Heart left ventricle (tissue), 13 donors: ENCODE measurements at regions not wholly inside any gene's neighbourhood (a gene's known extent, or its start where the extent isn't known, plus 50 kb on each side); places are given as distances from the start of the nearest gene placed in this dataset.

ENCODE experiments used
- POLR2A ChIP-seq, 2 donors: fragments of 450-650 bp; IDR thresholded peaks; one replicate each; pipeline ENCODE4 v1.6.1; 2017; ENCODE audit warnings: antibody characterized with exemption in 2 of 2, mild to moderate bottlenecking in 2 of 2, moderate library complexity in 2 of 2
- TF ChIP-seq, protein P1 (sequence below), 12 donors: fragments of 200-600 bp; sonication (generic) in 4 of 12; IDR thresholded peaks; one replicate each; pipeline versions ENCODE4 v1.5.0 to v1.8.0; 2018 to 2022; ENCODE audit warnings: antibody characterized with exemption in 12 of 12, mild to moderate bottlenecking in 5 of 12
- donor health status: ischemic (EF 13 %, LVEDD 7.1; RV severe dilation, severe dysfunction).
- donor health status: DM: no; HTN: yes; CAD: no.
- donor health status: DM: no; HTN: no; CAD: no.
- donor health status: ischemic (EF 25% LVEDD 6.9; RV normal size, moderate dysfunction).
- donor health status: ischemic (EF 25% LVEDD 5.7; RV mildly dilated, moderate dysfunction).
- donor health status: ischemic (EF 35%, LVEDD 5.7; RV mildly dilated, moderate dysfunction).
- donor health status: nonischemic (EF 11% LVEDD 7.7; RV severe dilation, severe dysfunction).
- donor health status: DM: yes; HTN: yes; CAD: no.
- donor health status: PGD.
- donor health status: ischemic (EF 29% LVEDD 5.4; RV normal size, mild dysfunction).
- donor health status: nonischemic (EF 23%, LVEDD 6.1; RV moderate dilation, normal function).

DNA sequence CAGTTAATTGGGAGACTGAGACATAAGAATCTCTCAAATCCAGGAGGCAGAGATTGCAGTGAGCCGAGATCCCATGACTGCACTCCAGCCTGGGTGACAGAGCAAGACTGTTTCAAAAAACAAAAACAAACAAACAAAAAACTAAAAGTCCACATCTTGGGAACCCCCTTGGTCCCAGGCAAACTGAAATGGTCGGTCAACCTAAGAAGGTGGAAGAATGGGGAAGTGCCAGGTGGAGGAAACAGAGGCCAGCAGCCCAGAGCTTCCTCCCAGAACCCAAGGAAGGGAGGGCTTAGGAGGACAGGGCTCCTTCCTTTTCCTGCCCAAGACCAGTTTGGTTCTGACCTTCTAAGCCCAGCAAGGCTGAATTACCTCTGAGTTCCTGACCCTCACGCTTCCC, 121.0 kb upstream of the FUT8 start:
- TF ChIP-seq, protein P1, sequence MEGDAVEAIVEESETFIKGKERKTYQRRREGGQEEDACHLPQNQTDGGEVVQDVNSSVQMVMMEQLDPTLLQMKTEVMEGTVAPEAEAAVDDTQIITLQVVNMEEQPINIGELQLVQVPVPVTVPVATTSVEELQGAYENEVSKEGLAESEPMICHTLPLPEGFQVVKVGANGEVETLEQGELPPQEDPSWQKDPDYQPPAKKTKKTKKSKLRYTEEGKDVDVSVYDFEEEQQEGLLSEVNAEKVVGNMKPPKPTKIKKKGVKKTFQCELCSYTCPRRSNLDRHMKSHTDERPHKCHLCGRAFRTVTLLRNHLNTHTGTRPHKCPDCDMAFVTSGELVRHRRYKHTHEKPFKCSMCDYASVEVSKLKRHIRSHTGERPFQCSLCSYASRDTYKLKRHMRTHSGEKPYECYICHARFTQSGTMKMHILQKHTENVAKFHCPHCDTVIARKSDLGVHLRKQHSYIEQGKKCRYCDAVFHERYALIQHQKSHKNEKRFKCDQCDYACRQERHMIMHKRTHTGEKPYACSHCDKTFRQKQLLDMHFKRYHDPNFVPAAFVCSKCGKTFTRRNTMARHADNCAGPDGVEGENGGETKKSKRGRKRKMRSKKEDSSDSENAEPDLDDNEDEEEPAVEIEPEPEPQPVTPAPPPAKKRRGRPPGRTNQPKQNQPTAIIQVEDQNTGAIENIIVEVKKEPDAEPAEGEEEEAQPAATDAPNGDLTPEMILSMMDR (IDR thresholded peaks at IDR 0.05), result no peak
- TF ChIP-seq POLR2A (IDR thresholded peaks at IDR 0.05), result no peak
